SK-N-SH treated with all-trans-retinoic acid at 6 μM for 48 hours (cell line): ENCODE measurements at regions not wholly inside any gene's neighbourhood (a gene's known extent, or its start where the extent isn't known, plus 50 kb on each side); places are given as distances from the start of the nearest gene placed in this dataset.

Experiments
- ATAC-seq: fragments of 200-7000 bp; cut with Tn5 transposase; 3 replicates; pipeline ENCODE4 v1.9.1; 2020; ENCODE audit warnings: mild to moderate bottlenecking, moderate library complexity
- BACH2 ChIP-seq: fragments of 250-450 bp; sonication (Bioruptor Pico); IDR thresholded peaks from 2 replicates; pipeline ENCODE4 v1.9.0; 2021; ENCODE audit warnings: mild to moderate bottlenecking, borderline replicate concordance
- CSDC2 ChIP-seq: fragments of 250-450 bp; sonication (Bioruptor Pico); IDR thresholded peaks from 2 replicates; pipeline ENCODE4 v1.5.0; 2020; ENCODE audit warnings: mild to moderate bottlenecking, moderate library complexity
- ESRRG ChIP-seq: fragments of 250-450 bp; sonication (Bioruptor Pico); IDR thresholded peaks from 2 replicates; pipeline ENCODE4 v1.6.1; 2021; ENCODE audit warnings: mild to moderate bottlenecking
- GLIS3 ChIP-seq: fragments of 250-450 bp; sonication (Bioruptor Pico); IDR thresholded peaks from 2 replicates; pipeline ENCODE4 v1.5.0; 2020; ENCODE audit warnings: mild to moderate bottlenecking, moderate library complexity
- ISL1 ChIP-seq: fragments of 250-450 bp; sonication (Bioruptor Pico); IDR thresholded peaks from 2 replicates; pipeline ENCODE4 v2.1.2; 2022; ENCODE audit warnings: mild to moderate bottlenecking, moderate library complexity
- OSR1 ChIP-seq: fragments of 250-450 bp; sonication (Bioruptor Pico); IDR thresholded peaks from 2 replicates; pipeline ENCODE4 v1.8.0; 2022; ENCODE audit warnings: moderate library complexity, mild to moderate bottlenecking, inconsistent platforms
- PATZ1 ChIP-seq: fragments of 250-450 bp; sonication (Bioruptor Pico); IDR thresholded peaks from 2 replicates; pipeline ENCODE4 v1.8.0; 2020; ENCODE audit warnings: mild to moderate bottlenecking, moderate library complexity, borderline replicate concordance
- PPARA ChIP-seq: fragments of 250-450 bp; sonication (Bioruptor Pico); IDR thresholded peaks from 2 replicates; pipeline ENCODE4 v1.5.0; 2020; ENCODE audit warnings: mild to moderate bottlenecking, borderline replicate concordance
- RARB ChIP-seq: fragments of 250-450 bp; sonication (Bioruptor Pico); IDR thresholded peaks from 2 replicates; pipeline ENCODE4 v1.8.0; 2021; ENCODE audit warnings: mild to moderate bottlenecking, moderate library complexity
- SNAI2 ChIP-seq: fragments of 250-450 bp; sonication (Bioruptor Pico); IDR thresholded peaks from 2 replicates; pipeline ENCODE4 v1.5.0; 2020; ENCODE audit warnings: mild to moderate bottlenecking, moderate library complexity
- TCF4 ChIP-seq: fragments of 250-450 bp; sonication (Bioruptor Pico); IDR thresholded peaks from 2 replicates; pipeline ENCODE4 v1.8.0; 2021; ENCODE audit warnings: mild to moderate bottlenecking, moderate library complexity, borderline replicate concordance
- TOX ChIP-seq: fragments of 250-450 bp; sonication (Bioruptor Pico); IDR thresholded peaks from 2 replicates; pipeline ENCODE4 v1.8.0; 2021; ENCODE audit warnings: mild to moderate bottlenecking, moderate library complexity, borderline replicate concordance
- TSHZ2 ChIP-seq: fragments of 250-450 bp; sonication (Bioruptor Pico); IDR thresholded peaks from 2 replicates; pipeline ENCODE4 v1.5.0; 2020; ENCODE audit warnings: mild to moderate bottlenecking, moderate library complexity
- ZC3H10 ChIP-seq: fragments of 250-450 bp; sonication (Bioruptor Pico); IDR thresholded peaks from 2 replicates; pipeline ENCODE4 v1.5.1; 2021; ENCODE audit warnings: mild to moderate bottlenecking, moderate library complexity
- ZFP3 ChIP-seq: fragments of 250-450 bp; sonication (Bioruptor Pico); IDR thresholded peaks from 2 replicates; pipeline ENCODE4 v1.5.0; 2020; ENCODE audit warnings: mild to moderate bottlenecking, moderate library complexity
- ZFP30 ChIP-seq: fragments of 450-650 bp; formaldehyde crosslinking; IDR thresholded peaks from 2 replicates; pipeline ENCODE4 v1.5.0; 2022; ENCODE audit warnings: mild to moderate bottlenecking, moderate library complexity
- ZNF565 ChIP-seq: fragments of 450-650 bp; formaldehyde crosslinking; conservative IDR thresholded peaks from 2 replicates; pipeline ENCODE4 v1.5.0; 2020; ENCODE audit warnings: low read depth, mild to moderate bottlenecking, moderate library complexity
- ZNF8 ChIP-seq: fragments of 450-650 bp; formaldehyde crosslinking; IDR thresholded peaks from 2 replicates; pipeline ENCODE4 v1.5.0; 2020; ENCODE audit warnings: mild to moderate bottlenecking, moderate library complexity

GRCh38 chr6:147057188-147057587, 147.0 kb upstream of the STXBP5 start (continued):
- TF ChIP-seq PATZ1 (no peak), OSR1 (CRISPR knock-in tag) (no peak)
- TF ChIP-seq, all 23 proteins: peak for 0

- no peak for ATAC-seq
- TF ChIP-seq ZFP3 (CRISPR knock-in tag), result no peak
- TF ChIP-seq PPARA (CRISPR knock-in tag), result no peak
- no peak for TF ChIP-seq ISL1
- TF ChIP-seq TSHZ2 (CRISPR knock-in tag), result no peak
- TF ChIP-seq ZFP30 (CRISPR knock-in tag), result no peak
- no peak for TF ChIP-seq BACH2 (CRISPR knock-in tag)
- TF ChIP-seq PATZ1, result no peak
- TF ChIP-seq GLIS3 (CRISPR knock-in tag), result no peak
- TF ChIP-seq OSR1 (CRISPR knock-in tag), result no peak
- no peak for TF ChIP-seq ZC3H10 (CRISPR knock-in tag)
- no peak for TF ChIP-seq ZNF565 (CRISPR knock-in tag)
- TF ChIP-seq ESRRG (CRISPR knock-in tag), result no peak
These were observed 146.4 kb upstream of the STXBP5 start for GRCh38 chr6:147057705-147058342.

GRCh38 chr6:147058786-147059385, 145.3 kb upstream of the STXBP5 start:
- no peak for ATAC-seq
- TF ChIP-seq RARB (CRISPR knock-in tag) (no peak), PPARA (CRISPR knock-in tag) (no peak), ZC3H10 (CRISPR knock-in tag) (no peak), SNAI2 (CRISPR knock-in tag) (no peak), ZNF565 (CRISPR knock-in tag) (no peak), TCF4 (no peak), CSDC2 (no peak), BACH2 (CRISPR knock-in tag) (no peak), ZNF8 (no peak), TOX (no peak), TSHZ2 (CRISPR knock-in tag) (no peak)

- TF ChIP-seq ESRRG (CRISPR knock-in tag) (no peak), ZNF565 (CRISPR knock-in tag) (no peak), ZFP3 (CRISPR knock-in tag) (no peak)
These were observed 143.6 kb upstream of the STXBP5 start for GRCh38 chr6:147060636-147061035.

More at GRCh38 chr6:147060636-147061035, 143.6 kb upstream of the STXBP5 start:
- ATAC-seq, result no peak
